ENCODE measurements at regions not wholly inside any gene's neighbourhood (a gene's known extent, or its start where the extent isn't known, plus 50 kb on each side); places are given as distances from the start of the nearest gene placed in this dataset.
"Not testable (repeated sequence)": the region's sequence is repeated elsewhere in the genome, so short reads cannot be mapped to it uniquely, and the experiment has no call there.

- DNase-seq (ENCODE audit: low spot score): no peak
Observed at GRCh38 chr4:33850371-33850902, 2393.9 kb downstream of the ARAP2 start.

DNA sequence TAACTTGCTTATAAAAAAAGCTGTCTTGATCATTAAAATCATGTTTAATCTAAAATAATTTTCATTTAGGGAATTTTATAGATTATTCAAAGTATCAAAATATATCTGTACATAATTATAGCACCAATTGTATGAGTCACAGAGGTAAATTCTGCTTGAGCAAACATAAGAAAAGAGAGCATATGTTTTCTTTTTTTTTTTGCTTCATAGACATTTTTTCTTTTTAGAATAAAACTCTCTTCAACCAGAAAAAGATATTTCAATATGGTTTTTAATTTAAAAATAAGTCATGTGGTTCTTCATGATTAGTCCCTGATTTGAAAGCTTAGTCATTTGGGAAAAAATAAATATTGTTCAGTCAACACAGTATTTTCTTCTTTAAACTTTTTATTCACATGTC is 2390.6 kb downstream of the ARAP2 start:
- not testable (repeated sequence) for DNase-seq (ENCODE audit: low spot score)

DNA sequence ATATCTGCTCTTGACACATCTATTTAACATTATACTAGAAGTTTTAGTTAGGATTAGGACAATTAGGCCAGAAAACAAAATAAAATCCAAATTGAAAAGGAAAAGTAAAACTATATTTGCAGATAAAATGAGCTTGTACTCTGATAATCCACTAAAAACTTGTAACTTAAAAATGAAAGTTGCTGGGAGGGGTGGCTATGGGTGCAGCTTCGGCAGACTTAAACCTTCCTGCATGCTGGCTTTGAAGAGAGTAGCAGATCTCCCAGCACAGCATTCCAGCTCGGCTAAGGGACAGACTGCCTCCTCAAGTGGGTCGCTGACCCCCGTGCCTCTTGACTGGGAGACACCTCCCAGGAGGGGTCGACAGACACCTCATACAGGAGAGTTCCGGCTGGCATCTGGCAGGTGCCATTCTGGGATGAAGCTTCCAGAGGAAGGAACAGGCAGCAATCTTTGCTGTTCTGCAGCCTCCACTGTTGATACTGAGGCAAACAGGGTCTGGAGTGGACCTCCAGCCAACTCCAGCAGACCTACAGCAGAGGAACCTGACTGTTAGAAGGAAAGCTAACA is 2379.9 kb downstream of the ARAP2 start:
- no peak for DNase-seq (ENCODE audit: low spot score)

- no peak for DNase-seq (ENCODE audit: low spot score)
Observed at GRCh38 chr4:33873791-33874190, 2370.5 kb downstream of the ARAP2 start.

GRCh38 chr4:33878710-33879109 is 2365.6 kb downstream of the ARAP2 start:
- DNase-seq (ENCODE audit: low spot score): no peak

DNA sequence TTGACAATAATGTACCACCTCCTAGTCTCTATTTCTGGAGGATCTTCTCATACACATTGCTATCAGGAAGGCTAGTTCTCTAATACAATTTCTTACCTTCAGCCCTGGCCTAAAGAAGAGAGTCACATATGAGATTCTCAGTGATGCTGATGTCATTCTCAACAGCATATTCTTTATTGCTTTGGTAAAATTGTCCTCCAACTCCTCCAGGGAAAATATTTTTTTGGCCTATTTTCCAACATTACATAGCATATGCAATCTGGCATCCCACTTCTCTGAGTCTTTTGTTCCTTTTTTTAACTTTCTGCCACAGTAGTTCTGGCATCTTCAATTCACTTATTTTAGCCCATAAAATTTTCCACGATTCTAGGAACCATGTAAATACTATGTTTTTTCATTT is 2363.1 kb downstream of the ARAP2 start:
- no peak for DNase-seq (ENCODE audit: low spot score)

- no peak for DNase-seq (ENCODE audit: low spot score)
Observed at GRCh38 chr4:33882246-33882990, 2361.9 kb downstream of the ARAP2 start.

- DNase-seq (ENCODE audit: low spot score): no peak
Observed at GRCh38 chr4:33883111-33883510, 2361.2 kb downstream of the ARAP2 start.

DNA sequence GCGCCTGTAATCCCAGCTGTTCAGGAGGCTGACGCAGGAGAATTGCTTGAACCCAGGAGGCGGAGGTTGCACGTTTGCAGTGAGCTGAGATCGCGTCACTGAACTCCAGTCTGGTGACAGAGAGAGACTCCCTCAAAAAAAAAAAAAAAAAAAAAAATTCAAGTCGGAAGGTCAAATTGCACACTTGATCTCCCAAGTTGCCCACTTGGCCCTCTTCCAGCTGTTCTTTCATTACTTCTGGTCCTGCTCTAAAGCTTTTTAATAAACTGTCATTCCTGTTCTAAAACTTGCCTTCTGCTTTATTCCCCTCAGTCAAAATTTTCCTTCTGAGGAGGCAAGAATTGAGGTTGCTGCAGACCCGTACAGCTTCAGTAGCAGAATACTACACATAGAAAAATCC is 2358.0 kb downstream of the ARAP2 start:
- no peak for DNase-seq (ENCODE audit: low spot score)

GRCh38 chr4:33890841-33891240 is 2353.5 kb downstream of the ARAP2 start:
- no peak for DNase-seq (ENCODE audit: low spot score)

DNA sequence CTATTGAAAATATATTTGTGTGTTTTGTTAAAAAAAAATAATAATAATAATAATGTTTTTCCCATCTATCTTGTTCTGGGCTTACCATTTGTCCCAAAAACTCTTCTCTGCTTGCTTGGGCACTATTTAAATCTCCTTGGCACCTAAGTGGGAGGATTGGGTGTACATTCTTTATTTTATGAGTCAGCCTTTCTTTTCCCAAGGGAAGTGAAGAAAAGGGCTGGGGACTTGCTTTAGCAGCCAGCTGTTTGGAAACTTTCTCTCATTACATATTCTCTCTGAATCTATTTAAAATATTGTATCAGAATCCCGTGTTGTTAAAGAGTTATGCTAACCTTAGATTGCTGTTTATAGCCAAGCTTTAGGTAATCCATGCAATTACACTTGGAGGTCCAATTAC is 2332.4 kb downstream of the ARAP2 start:
- no peak for DNase-seq (ENCODE audit: low spot score)

- no peak for DNase-seq (ENCODE audit: low spot score)
Observed at GRCh38 chr4:33914386-33914785, 2329.9 kb downstream of the ARAP2 start.

DNA sequence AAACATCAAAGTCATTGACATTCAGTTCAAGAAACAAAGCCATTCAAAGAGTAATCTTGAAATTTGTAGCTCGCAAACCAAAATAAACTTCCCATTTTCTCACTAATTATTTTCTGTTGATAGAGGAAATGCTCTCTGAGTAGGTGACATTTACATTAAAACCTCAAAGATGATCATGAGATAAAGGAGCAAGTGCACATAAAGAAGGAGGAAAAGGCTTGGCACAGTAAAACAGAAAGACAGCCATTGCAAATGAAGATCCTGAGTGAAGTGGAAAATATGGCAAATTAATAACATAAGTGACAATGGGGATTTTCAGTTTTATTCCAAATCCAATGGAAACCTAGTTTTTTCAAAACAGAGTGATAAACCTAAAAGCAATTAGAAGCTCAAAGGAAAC is 2320.8 kb downstream of the ARAP2 start:
- DNase-seq (ENCODE audit: low spot score): no peak

- no peak for DNase-seq (ENCODE audit: low spot score)
Observed at GRCh38 chr4:33924239-33924638, 2320.1 kb downstream of the ARAP2 start.

DNA sequence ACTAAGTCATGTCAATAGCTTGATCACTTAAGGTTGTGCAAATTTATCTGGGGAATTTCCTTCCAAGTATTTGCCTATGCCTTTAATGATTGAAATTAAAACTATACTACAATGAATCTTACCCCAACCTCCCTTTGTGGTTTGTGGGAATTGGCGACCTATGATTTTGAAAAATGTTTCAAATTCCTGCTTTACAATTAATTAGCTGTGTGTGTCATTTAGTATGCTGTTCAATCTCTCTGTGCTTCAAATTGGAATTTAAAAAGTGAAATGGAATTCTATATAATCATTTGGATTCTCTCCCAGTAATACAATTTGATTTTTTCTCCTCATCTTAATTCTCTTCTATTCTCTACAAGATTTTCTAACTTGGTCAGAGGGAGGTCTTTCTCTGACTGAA is 2319.5 kb downstream of the ARAP2 start:
- DNase-seq (ENCODE audit: low spot score): no peak

DNA sequence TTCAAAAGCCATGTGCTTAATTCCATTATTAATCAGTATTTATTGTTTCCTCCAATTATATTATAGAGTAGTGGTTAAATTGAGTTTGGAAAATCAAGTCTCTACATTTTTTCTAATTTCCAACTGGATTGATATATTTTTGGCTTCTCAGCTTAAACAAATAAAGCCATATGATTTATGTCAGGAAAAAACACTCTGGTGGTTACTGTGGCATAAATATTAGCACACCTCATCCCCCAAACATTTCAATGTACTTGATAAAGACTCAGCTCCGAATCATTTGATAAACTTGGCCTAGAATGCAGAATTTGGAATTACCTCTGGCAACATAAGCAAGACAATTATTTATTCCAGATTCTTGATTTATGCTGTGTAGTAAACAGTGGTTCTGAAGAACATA is 2313.8 kb downstream of the ARAP2 start:
- no peak for DNase-seq (ENCODE audit: low spot score)

- DNase-seq (ENCODE audit: low spot score): no peak
Observed at GRCh38 chr4:33931026-33931425, 2313.3 kb downstream of the ARAP2 start.

- DNase-seq (ENCODE audit: low spot score): no peak
Observed at GRCh38 chr4:33940281-33940680, 2304.0 kb downstream of the ARAP2 start.

- no peak for DNase-seq (ENCODE audit: low spot score)
Observed at GRCh38 chr4:33941854-33942253, 2302.5 kb downstream of the ARAP2 start.

GRCh38 chr4:33948921-33949320 is 2295.4 kb downstream of the ARAP2 start:
- no peak for DNase-seq (ENCODE audit: low spot score)

- DNase-seq (ENCODE audit: low spot score): not testable (repeated sequence)
Observed at GRCh38 chr4:33953848-33954247, 2290.5 kb downstream of the ARAP2 start.

DNA sequence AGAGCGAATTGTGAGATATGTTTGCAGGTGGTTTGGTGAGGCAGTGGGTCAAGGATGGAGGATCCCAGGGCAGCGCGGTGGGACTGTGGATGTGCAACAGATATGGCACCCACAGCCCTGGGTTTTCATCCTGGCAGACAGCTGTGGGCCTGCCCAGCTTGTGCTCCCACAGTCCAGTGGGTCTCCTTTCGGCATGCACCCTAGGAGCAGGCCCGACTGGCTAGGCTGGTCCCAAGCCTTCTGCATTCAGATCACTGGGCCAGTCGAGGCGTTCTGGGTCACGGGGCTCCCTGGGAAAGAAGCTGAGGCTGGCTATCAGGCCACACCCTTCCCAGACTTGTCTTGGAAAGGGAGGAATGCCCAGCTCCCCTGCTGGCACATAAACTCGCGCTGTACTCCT is 2289.6 kb downstream of the ARAP2 start:
- DNase-seq (ENCODE audit: low spot score): no peak

DNA sequence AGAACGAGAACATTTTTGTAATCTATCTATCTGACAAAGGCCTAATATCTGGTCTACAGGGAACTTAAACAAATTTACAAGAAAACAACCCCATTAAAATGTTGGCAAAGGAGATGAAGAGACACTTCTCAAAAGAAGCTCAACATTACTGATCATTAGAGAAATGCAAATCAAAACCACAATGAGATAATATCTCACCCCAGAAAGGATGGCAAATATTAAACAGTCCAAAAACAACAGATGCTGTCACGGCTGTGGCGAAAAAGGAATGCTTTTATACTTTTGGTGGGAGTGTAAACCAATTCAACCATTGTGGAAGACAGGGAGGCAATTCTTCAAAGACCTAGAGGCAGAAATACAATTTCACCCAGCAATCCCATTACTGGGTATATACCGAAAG is 2284.8 kb downstream of the ARAP2 start:
- DNase-seq (ENCODE audit: low spot score): no peak
